Mucosa of descending colon (tissue), 3 donors: ENCODE measurements at regions not wholly inside any gene's neighbourhood (a gene's known extent, or its start where the extent isn't known, plus 50 kb on each side); places are given as distances from the start of the nearest gene placed in this dataset.
A peak's percentile ranks its signal among the peaks of the same experiment; 100 is the strongest.

Experiments used
- ATAC-seq: fragments of 200-7000 bp; cut with Tn5 transposase; one replicate; pipeline ENCODE4 v1.9.1; 2020; ENCODE audit warnings: mild to moderate bottlenecking, moderate library complexity
- DNase-seq, 3 donors: peaks; one replicate each; pipeline ENCODE4 v3.0.0-alpha.2; 2020
- H3K36me3 ChIP-seq: fragments of 200-600 bp; one replicate; pipeline ENCODE4 v1.8.0; 2021; ENCODE audit warnings: low read depth, mild to moderate bottlenecking
- H3K4me1 ChIP-seq: fragments of 200-600 bp; one replicate; pipeline ENCODE4 v1.8.0; 2021; ENCODE audit warnings: low read depth, mild to moderate bottlenecking
- H3K4me3 ChIP-seq: fragments of 200-600 bp; one replicate; pipeline ENCODE4 v1.8.0; 2021; ENCODE audit warnings: mild to moderate bottlenecking
- H3K9me3 ChIP-seq: fragments of 200-600 bp; one replicate; pipeline ENCODE4 v1.8.0; 2021; ENCODE audit warnings: mild to moderate bottlenecking
- intact Hi-C, 2 donors: fragments of 100-400 bp; cut with DNase I in 1 of 2; cut with micrococcal nuclease in 1 of 2; formaldehyde crosslinking; loops; one replicate each; pipeline versions ENCODE4 v1.11.0 to v1.11.1; 2022; cut with DNase I, micrococcal nuclease
- TF ChIP-seq, protein P1 (sequence below): fragments of 200-600 bp; IDR thresholded peaks from one replicate; pipeline ENCODE4 v1.8.0; 2022; ENCODE audit warnings: antibody characterized with exemption, mild to moderate bottlenecking
- donor health status: DM: no; HTN: no; CAD: no; lungs with moderate emphysema.
- donor health status: DM: no; HTN: no; CAD: no.
- donor health status: DM: no; HTN: yes; CAD: no.

DNA sequence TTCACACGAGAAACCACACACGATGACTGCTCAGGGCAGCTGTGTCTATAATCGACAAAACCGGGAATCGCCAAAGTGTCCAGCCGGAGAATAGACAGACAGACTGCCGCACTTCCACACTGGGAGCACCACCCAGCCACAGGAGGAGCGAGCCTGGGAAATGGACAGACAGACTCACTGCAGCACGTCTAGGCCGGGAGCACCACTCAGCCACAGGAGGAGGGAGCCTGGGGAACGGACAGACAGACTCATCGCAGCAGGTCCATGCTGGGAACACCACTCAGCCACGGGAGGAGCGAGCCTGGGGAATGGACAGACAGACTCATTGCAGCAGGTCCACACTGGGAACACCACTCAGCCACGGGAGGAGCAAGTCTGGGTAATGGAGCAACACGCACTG is 137.2 kb downstream of the BRD1 start:
- TF ChIP-seq, protein P1, sequence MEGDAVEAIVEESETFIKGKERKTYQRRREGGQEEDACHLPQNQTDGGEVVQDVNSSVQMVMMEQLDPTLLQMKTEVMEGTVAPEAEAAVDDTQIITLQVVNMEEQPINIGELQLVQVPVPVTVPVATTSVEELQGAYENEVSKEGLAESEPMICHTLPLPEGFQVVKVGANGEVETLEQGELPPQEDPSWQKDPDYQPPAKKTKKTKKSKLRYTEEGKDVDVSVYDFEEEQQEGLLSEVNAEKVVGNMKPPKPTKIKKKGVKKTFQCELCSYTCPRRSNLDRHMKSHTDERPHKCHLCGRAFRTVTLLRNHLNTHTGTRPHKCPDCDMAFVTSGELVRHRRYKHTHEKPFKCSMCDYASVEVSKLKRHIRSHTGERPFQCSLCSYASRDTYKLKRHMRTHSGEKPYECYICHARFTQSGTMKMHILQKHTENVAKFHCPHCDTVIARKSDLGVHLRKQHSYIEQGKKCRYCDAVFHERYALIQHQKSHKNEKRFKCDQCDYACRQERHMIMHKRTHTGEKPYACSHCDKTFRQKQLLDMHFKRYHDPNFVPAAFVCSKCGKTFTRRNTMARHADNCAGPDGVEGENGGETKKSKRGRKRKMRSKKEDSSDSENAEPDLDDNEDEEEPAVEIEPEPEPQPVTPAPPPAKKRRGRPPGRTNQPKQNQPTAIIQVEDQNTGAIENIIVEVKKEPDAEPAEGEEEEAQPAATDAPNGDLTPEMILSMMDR, result no peak
- Histone ChIP-seq H3K9me3 (no peaks in the 10 kb centered on the region), H3K36me3 (no peaks in the 10 kb centered on the region), H3K4me1 (no peaks in the 10 kb centered on the region), H3K4me3 (no peak overlapping the region)
- intact Hi-C loops, result no loop called here
- DNase-seq (no peak), ATAC-seq (peak; percentile 8)

DNA sequence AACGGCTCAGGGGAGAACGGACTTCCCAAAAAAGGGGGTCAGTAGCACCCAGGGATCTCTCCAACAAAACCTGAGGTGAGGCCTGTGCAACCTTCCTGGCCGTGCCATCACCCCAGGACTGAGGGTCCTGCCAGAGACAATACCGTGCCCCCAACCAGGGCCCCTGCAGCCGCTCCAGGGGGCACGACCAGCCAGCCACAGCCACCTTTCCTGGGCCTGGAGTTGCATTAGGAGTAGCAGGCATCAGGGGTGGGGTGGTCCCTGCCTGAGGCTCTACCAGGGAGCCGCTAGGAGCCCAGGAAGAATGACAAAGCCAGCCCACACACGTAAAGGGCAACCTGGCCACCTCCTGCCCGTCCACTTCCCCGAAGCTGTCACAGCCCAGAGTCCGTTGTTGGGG is 137.8 kb downstream of the BRD1 start:
- H3K36me3 ChIP-seq, result no peaks in the 10 kb centered on the region
- no peaks in the 10 kb centered on the region for H3K4me1 ChIP-seq
- no peaks in the 10 kb centered on the region for H3K9me3 ChIP-seq
- no peak for DNase-seq
- no peak for ATAC-seq
- TF ChIP-seq, protein P1, result no peak
- intact Hi-C loops, result no loop called here
- H3K4me3 ChIP-seq, result no peak overlapping the region

DNA sequence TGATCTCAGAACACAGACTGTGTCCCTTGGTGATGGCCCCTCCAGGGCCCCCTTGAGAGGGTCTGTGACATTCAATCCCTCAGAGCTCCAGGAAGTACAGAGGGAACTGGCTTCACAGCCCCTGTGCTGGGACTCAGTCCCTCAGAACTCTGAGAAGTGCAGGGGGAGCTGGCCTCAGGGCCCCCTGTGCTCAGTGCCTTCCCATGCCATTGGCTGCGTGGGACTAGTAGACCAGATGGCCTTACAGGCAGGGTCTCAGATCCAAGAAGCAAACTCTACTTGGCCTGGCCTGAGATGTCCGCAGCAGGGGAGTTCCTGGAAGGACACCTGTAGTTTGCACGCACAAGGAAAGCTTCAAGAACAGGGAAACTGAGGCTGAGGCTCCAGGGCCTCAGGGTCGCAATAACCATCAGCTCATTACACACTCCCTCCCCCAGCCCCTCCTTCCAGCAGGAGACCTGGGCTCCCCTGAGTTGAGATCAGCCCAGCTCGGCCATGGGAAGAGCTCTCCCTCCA is 138.4 kb downstream of the BRD1 start:
- ATAC-seq (no peak), DNase-seq (no peak)
- H3K9me3 ChIP-seq, result no peaks in the 10 kb centered on the region
- no peaks in the 10 kb centered on the region for H3K36me3 ChIP-seq
- TF ChIP-seq, protein P1, result no peak
- no peaks in the 10 kb centered on the region for H3K4me1 ChIP-seq
- H3K4me3 ChIP-seq, result no peak overlapping the region
- intact Hi-C loops, result no loop called here

DNA sequence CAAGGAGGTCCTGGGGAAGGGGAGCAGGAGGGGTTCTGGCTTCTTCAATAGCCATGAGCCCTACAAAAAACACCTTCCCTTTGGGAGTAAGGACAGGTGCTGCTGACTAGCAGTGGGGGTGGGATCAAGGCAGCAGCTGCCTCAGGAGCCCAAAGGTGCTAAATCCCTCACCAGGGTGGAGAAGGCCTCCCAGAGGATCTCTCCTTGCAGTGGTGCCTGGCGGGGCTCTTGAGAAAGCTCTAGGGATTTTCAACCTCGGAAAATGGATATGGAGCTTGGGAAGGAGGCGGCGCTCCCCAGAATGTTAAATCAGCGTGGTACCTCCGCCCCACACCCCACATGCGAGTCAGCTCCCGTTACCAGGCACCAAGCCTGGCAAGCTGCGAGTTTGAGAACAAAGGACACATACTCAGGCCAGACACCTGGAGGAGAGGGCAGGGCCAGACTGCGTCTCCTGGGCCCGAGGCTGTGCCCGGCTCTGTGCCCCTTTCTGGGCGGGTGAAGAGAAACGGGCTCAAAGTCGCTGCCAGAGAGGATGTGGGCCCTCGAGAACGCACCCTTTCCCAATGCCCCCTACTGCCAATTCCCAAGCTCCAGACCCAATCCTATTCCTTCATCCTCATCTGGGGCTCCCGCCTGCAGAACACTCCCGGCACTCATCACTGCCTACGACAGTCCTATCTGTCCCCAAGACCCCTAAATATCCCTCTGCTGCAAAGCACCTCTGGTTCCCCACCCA is 139.0 kb downstream of the BRD1 start:
- intact Hi-C loops, result no loop called here
- Histone ChIP-seq H3K4me1 (no peaks in the 10 kb centered on the region), H3K4me3 (no peak overlapping the region), H3K36me3 (no peaks in the 10 kb centered on the region), H3K9me3 (no peaks in the 10 kb centered on the region)
- TF ChIP-seq, protein P1, result no peak
- DNase-seq (no peak), ATAC-seq (no peak)

DNA sequence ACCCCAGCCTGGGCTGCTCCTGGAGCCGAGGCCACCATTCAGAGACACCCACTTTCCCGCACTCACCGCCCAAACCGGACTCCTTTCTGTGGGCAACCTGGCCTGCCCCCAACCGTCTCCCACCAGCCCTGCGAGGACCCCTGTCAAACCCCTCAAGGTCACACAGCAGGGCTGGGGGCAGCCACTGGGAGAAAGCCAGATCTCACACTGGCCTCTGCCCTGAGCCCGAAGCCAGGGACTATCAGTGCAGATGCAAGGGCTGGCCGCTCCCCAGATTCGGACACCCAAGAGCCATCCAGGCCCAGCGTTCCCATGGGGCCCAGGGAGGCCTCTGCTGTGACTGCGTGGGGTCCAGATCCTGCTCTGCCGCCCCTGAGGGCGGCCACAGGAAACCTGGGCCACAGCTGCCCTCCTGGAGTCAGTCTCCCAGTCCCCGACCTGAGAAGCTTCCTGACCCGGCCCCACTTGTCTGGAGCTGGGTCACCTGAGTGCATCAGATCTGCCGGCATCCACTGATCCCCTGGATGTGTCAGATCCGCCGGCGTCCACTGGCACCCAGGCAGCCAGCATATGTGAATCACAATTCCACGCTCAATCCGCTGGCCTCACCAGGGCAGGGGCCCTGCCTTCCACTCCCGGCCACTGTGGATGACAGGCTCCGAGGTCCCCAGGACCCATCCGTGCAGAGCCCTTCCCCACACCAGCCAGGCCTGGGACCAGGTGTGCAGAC is 139.7 kb downstream of the BRD1 start:
- ATAC-seq, result no peak
- Histone ChIP-seq H3K4me3 (no peak overlapping the region), H3K4me1 (no peaks in the 10 kb centered on the region), H3K36me3 (no peaks in the 10 kb centered on the region), H3K9me3 (no peaks in the 10 kb centered on the region)
- DNase-seq, result no peak
- TF ChIP-seq, protein P1, result no peak
- intact Hi-C loops, result no loop called here
